ENCODE measurements at regions not wholly inside any gene's neighbourhood (a gene's known extent, or its start where the extent isn't known, plus 50 kb on each side); places are given as distances from the start of the nearest gene placed in this dataset.

DNA sequence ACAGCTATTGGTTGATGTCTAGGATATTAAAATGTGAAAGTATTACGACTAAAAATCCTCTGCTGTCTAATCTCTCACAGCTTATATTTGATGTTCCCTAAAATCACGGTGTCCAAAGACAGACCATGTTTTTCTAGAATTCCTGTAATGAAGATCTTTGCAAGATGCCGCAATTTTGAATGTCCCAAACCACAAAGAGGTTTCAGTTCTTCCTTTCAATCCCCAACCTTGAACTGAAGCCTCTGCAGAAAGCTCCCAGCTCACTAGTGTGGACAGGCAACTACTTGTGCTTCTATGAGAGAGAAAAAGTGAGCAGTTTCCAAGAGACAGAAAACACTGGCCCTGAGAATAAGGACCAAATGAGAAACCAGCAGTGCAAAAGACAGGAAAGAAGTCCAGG, 370.1 kb downstream of the FOXA2 start:
- no peak overlapping the region for H3K27ac ChIP-seq
- WGBS, 3 donors: 26 to 28% (median 28%) methylated on average over 3 of the region's 3 CpGs
- no peaks in the 10 kb centered on the region for H3K36me3 ChIP-seq (ENCODE audit: insufficient read depth in 1 of 2, low read depth in 1 of 2)
- ATAC-seq (no peak), DNase-seq (no peak)
- H3K9me3 ChIP-seq: peaks cover 4% of the 10 kb centered on the region
- intact Hi-C loops (cut with DNase I): no loop called here
- H3K4me1 ChIP-seq: no peaks in the 10 kb centered on the region
- TF ChIP-seq CTCF (IDR thresholded peaks at IDR 0.05): no peak
- no peak overlapping the region for H3K4me3 ChIP-seq
- H3K27me3 ChIP-seq (ENCODE audit: insufficient read depth in 3 of 3, low read length in 2 of 3): peaks cover 0 to 8% (median 3%) of the 10 kb centered on the region in 3 donors

DNA sequence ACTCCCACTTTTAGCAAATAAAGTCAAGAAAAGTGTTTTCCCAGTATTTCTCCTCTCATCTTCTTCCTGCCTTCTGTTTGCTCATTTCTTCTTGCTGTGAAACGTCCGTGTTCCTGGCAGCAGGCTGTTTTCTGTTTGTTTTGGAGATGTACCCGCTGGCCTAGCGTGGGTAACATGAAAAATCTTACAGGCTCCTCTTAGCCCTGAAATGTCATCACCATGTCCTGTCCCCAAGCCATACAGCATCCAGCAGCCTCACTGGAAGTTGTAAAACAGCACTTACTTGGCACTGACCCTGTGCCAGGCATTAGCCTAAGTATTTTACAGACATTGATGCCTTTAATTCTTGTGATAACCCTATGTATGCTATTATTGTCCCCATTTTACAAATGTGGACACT, 371.1 kb downstream of the FOXA2 start:
- no peak overlapping the region for H3K4me3 ChIP-seq
- intact Hi-C loops (cut with DNase I): no loop called here
- no peak for ATAC-seq

DNA sequence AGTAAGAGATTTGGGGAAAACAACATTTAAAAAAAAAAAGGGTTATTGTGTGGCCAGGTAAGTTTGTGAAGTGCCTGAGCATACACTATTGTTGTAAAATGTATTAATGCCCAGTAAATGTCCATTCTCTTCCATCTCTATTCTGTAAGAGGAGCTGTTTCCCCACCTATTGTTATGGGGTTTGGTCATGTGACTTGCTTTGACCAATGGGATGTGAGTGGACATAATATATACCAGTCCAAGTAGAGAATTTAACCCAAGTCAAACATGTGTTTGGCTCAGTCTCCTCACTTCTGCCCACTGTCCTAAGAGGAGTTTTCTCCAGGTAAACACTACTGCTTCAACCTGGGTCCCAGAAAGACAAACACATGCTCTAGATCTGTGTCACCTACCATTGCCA, 377.1 kb downstream of the FOXA2 start:
- Histone ChIP-seq H3K4me3 (no peak overlapping the region), H3K27ac (no peak overlapping the region), H3K9me3 (peaks cover 14% of the 10 kb centered on the region), H3K36me3 (ENCODE audit: insufficient read depth in 1 of 2, low read depth in 1 of 2) (no peaks in the 10 kb centered on the region), H3K4me1 (no peaks in the 10 kb centered on the region), H3K27me3 (ENCODE audit: insufficient read depth in 3 of 3, low read length in 2 of 3) (peaks cover 0 to 3% (median 0%) of the 10 kb centered on the region in 3 donors)
- intact Hi-C loops (cut with DNase I): no loop called here
- ATAC-seq (no peak), DNase-seq (no peak)
- no peak for TF ChIP-seq CTCF (IDR thresholded peaks at IDR 0.05)

More for the DNA sequence above, 371.1 kb downstream of the FOXA2 start:
- Histone ChIP-seq H3K36me3 (ENCODE audit: insufficient read depth in 1 of 2, low read depth in 1 of 2) (no peaks in the 10 kb centered on the region), H3K27ac (no peak overlapping the region), H3K4me1 (no peaks in the 10 kb centered on the region), H3K27me3 (ENCODE audit: insufficient read depth in 3 of 3, low read length in 2 of 3) (peaks cover 0 to 8% (median 3%) of the 10 kb centered on the region in 3 donors), H3K9me3 (peaks cover 6% of the 10 kb centered on the region)
- WGBS, 3 donors: 23 to 47% (median 29%) methylated on average over 4 of the region's 4 CpGs
- no peak for TF ChIP-seq CTCF (IDR thresholded peaks at IDR 0.05)
- no peak for DNase-seq

DNA sequence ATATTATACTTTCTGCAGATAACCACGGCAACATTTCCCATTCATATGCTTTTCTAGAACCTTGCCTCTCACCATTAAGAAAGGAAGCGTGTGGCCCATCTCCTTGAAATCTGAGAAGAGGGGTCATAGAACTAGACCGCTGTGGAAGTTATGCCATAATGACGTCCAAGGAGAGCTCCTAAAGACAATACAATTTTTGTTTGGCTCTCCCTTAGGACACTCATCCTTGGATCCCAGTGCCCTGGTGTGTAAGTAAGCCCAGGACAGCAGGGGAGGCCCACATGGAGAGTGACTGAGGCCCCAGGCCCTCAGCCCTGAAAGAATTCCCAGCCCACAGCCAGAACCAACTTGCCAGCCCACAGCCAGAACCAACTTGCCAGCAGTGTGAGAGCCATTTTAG, 379.6 kb downstream of the FOXA2 start:
- no peak for DNase-seq
- WGBS, 3 donors: 32 to 49% (median 36%) methylated on average over 4 of the region's 4 CpGs
- Histone ChIP-seq H3K9me3 (peaks cover 14% of the 10 kb centered on the region), H3K27me3 (ENCODE audit: insufficient read depth in 3 of 3, low read length in 2 of 3) (no peaks in the 10 kb centered on the region), H3K27ac (no peak overlapping the region), H3K36me3 (ENCODE audit: insufficient read depth in 1 of 2, low read depth in 1 of 2) (no peaks in the 10 kb centered on the region), H3K4me3 (no peak overlapping the region), H3K4me1 (no peaks in the 10 kb centered on the region)
- intact Hi-C loops (cut with DNase I): no loop called here
- no peak for ATAC-seq
- no peak for TF ChIP-seq CTCF (IDR thresholded peaks at IDR 0.05)

GRCh38 chr20:22182148-22182547, 402.2 kb downstream of the FOXA2 start:
- ATAC-seq: no peak
- no peak for TF ChIP-seq CTCF (IDR thresholded peaks at IDR 0.05)
- H3K4me1 ChIP-seq: no peaks in the 10 kb centered on the region
- H3K27ac ChIP-seq: no peak overlapping the region
- H3K36me3 ChIP-seq (ENCODE audit: insufficient read depth in 1 of 2, low read depth in 1 of 2): no peaks in the 10 kb centered on the region
- no peaks in the 10 kb centered on the region for H3K9me3 ChIP-seq
- no peaks in the 10 kb centered on the region for H3K27me3 ChIP-seq (ENCODE audit: insufficient read depth in 3 of 3, low read length in 2 of 3)
- intact Hi-C loops (cut with DNase I): no loop called here
- no peak for DNase-seq
- WGBS, 3 donors: 37 to 51% (median 45%) methylated on average over 1 of the region's 1 CpG
- H3K4me3 ChIP-seq: no peak overlapping the region
